ENCODE measurements at regions not wholly inside any gene's neighbourhood (a gene's known extent, or its start where the extent isn't known, plus 50 kb on each side); places are given as distances from the start of the nearest gene placed in this dataset.

- TF ChIP-seq EZH2 (IDR thresholded peaks at IDR 0.05; ENCODE audit: insufficient read depth, poor library complexity, severe bottlenecking) (no peak), EZH2phosphoT487 (IDR thresholded peaks at IDR 0.05; ENCODE audit: insufficient read depth, low read depth) (no peak)
Measured at GRCh38 chr13:44104197-44104490, 224.4 kb downstream of the LACC1 start.

Measured in GM23248 (cell line).